GM12872 (cell line): ENCODE measurements at regions not wholly inside any gene's neighbourhood (a gene's known extent, or its start where the extent isn't known, plus 50 kb on each side); places are given as distances from the start of the nearest gene placed in this dataset.

Source experiments
- TF ChIP-seq, protein P1 (sequence below): IDR thresholded peaks from 3 replicates; pipeline ENCODE4 v1.5.1; 2011; ENCODE audit warnings: low read depth, mild to moderate bottlenecking, low read length, moderate library complexity; ENCODE audit not compliant: insufficient read depth

DNA sequence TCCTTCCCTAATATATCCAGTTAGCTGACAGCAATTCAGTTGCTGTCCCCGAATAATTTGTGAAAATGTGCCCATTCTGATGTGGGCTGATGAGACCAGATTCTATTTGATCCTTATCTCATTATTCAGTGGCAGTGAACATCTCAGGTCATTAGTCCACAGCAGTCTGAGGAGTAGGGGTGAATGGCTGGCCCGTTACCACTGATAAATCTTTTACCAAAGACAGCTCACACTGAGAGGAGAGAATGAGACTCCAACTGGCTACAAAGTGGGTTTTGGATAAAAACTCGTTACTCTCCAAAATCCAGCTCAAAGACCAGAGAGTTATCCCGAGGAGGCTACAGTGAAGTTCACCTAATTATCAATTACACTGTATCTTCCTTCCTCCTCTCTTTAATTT lies 189.7 kb downstream of the TUSC7 start:
- TF ChIP-seq, protein P1, sequence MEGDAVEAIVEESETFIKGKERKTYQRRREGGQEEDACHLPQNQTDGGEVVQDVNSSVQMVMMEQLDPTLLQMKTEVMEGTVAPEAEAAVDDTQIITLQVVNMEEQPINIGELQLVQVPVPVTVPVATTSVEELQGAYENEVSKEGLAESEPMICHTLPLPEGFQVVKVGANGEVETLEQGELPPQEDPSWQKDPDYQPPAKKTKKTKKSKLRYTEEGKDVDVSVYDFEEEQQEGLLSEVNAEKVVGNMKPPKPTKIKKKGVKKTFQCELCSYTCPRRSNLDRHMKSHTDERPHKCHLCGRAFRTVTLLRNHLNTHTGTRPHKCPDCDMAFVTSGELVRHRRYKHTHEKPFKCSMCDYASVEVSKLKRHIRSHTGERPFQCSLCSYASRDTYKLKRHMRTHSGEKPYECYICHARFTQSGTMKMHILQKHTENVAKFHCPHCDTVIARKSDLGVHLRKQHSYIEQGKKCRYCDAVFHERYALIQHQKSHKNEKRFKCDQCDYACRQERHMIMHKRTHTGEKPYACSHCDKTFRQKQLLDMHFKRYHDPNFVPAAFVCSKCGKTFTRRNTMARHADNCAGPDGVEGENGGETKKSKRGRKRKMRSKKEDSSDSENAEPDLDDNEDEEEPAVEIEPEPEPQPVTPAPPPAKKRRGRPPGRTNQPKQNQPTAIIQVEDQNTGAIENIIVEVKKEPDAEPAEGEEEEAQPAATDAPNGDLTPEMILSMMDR, result no peak

DNA sequence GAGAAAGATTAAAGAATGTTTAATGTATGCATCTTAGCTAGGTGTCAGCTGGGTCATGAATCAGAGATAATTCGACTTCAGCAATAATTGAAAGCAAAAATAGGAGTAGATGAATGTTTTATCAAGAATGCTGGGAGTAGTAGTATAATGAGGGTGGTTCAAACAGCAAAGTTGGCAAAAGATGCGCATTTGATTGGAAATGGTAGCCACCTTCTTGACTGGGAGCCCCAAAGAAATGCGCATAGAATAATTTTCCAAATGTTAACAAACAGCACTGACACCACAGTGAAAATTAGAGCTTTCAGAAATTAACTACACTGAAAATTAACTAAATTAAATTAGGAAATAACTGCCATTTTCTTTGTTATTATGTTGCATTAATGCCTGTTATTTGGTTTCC lies 195.8 kb downstream of the TUSC7 start:
- TF ChIP-seq, protein P1, result no peak

DNA sequence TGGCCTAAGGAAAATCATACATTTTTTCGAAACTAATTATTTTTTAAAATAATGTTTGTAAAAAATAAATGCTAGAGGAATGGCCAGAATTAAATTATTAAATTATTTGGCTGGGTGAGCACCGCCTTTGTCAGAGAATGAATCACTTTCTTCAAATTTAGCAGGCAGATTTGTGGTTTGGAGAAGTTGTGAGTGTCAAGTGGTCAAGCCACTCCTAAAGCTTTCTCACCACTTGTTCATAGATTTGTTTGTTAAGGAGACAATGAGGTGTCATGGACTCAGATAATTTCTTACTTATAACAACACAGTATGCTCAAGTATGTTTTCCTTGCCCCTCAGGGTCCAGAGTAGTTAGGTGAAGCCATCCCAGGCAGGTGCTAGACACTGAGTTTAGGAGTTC lies 196.2 kb downstream of the TUSC7 start:
- TF ChIP-seq, protein P1, result no peak

DNA sequence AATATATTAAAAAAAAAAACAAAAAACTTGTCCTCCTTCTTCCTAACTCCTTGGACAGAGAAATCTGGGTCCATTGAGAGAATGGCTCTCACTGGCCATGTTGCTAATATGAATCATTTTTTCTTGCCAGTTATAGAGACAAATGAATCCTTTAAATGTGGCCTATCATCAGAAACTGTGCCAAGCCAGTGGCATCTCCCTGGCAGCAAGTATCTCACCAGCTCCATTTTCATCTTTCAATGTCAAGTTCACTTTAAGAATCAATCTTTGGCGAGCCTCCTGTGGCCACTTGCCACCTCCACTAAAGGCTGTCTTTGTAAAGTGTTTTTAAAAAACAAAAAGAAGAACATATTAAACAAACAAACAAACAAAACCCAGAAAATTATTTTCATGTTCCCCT lies 202.5 kb downstream of the TUSC7 start:
- TF ChIP-seq, protein P1, result no peak

DNA sequence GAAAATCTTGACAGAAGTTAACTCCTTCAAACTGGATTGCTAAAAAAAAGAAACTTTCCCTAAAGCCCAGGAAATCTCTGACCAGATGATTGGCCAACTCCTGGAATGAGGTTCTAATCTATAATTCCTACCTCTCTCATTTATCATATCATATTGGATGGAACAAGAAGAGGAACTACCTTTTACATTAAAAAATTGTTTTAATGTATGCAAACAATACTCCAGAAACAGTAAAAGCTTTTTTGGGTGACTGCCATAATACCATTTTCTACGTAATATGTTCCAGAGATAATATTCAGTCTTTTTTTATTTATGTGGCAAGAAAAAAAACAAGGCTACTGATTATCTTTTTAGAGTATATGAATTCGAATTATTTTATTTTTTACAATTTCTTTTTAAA lies 204.4 kb downstream of the TUSC7 start:
- TF ChIP-seq, protein P1, result no peak

DNA sequence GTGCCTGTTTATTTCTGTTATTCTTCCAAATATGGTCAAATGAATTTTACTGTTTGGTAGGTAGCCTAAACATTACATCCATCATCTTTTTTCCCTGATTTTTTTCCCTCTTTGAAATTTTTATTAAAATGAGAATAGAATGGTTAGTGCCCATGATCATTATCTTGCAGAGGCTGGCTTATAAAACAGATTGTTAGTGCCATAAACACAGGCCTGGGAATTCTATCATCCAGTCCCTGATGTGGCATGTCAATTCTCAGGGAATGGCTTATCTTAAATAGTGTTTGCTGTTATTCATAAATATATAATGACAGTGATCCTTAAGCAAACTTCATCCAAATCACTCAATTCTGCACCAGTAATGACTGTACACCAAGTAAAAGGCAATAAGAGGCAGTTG lies 207.3 kb downstream of the TUSC7 start:
- TF ChIP-seq, protein P1, result no peak

DNA sequence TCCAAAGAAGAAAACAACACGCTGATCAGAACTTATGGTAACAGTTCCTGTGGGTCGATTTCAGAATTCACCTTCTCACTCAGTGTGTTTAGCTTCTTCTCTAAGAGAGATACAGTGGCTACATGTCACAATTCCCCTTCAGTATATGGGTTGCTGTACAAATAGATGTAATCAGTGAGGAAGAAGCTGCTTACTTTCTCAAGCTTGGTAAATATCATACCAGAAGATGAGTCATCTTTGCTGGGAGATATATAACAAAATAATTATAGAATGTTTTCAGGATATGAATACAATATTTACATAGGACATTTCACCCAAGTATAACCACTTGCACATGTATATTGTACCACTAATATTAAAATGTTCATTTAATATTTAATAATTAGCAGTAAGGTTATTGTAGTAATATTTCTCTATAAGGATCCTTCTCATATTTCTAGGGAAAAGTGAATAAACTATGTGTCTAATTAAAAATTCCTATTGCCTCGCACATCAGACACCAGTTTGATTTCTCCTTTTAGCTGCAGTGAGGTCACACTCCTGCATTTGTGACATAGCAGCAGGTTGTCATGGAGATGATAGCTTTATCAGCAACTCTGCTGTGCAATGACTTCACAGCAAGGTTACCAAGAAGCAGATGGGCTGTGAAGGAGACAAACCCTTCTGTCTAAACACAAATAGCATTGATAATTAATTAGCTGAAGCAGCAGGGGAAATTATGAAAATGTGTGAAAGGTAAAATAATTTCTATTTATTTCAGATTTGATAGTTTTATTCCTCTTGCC lies 211.4 kb downstream of the TUSC7 start:
- TF ChIP-seq, protein P1, result no peak
